DND-41 (cell line): ENCODE measurements at regions not wholly inside any gene's neighbourhood (a gene's known extent, or its start where the extent isn't known, plus 50 kb on each side); places are given as distances from the start of the nearest gene placed in this dataset.

ENCODE experiments used
- CTCF ChIP-seq: IDR thresholded peaks from 2 replicates; pipeline ENCODE4 v1.5.1; 2012; ENCODE audit warnings: borderline replicate concordance, low read length, moderate library complexity, mild to moderate bottlenecking; ENCODE audit not compliant: poor library complexity, severe bottlenecking; ENCODE audit errors: extremely low read depth
- EZH2 ChIP-seq: IDR thresholded peaks from 3 replicates; pipeline ENCODE4 v1.6.1; 2012; ENCODE audit warnings: borderline replicate concordance, low read depth, mild to moderate bottlenecking, moderate library complexity, low read length, inconsistent platforms; ENCODE audit not compliant: severe bottlenecking

- TF ChIP-seq CTCF (no peak), EZH2 (no peak)
These were observed 58.5 kb upstream of the SYPL1 start for GRCh38 chr7:106170651-106171050.
